Chondrocyte (in vitro differentiated cells): ENCODE measurements at regions not wholly inside any gene's neighbourhood (a gene's known extent, or its start where the extent isn't known, plus 50 kb on each side); places are given as distances from the start of the nearest gene placed in this dataset.

Experiments
- DNase-seq: peaks from one replicate; pipeline ENCODE4 v3.0.0; 2021; ENCODE audit warnings: mixed read lengths, low spot score
- H3K27ac Mint-ChIP-seq: one replicate; pipeline ENCODE4 v1.8.0; 2021; ENCODE audit warnings: mild to moderate bottlenecking, moderate library complexity, mixed read lengths; ENCODE audit not compliant: unreplicated experiment
- H3K27me3 Mint-ChIP-seq: 2 replicates; pipeline ENCODE4 v1.8.0; 2021; ENCODE audit warnings: low read depth, mixed read lengths
- H3K36me3 Mint-ChIP-seq: 2 replicates; pipeline ENCODE4 v1.8.0; 2021; ENCODE audit warnings: low read depth, mixed read lengths
- H3K4me1 Mint-ChIP-seq: 2 replicates; pipeline ENCODE4 v1.8.0; 2021; ENCODE audit warnings: low read depth, mild to moderate bottlenecking, mixed read lengths
- H3K4me3 Mint-ChIP-seq: one replicate; pipeline ENCODE4 v1.8.0; 2021; ENCODE audit warnings: mild to moderate bottlenecking, moderate library complexity, mixed read lengths; ENCODE audit not compliant: unreplicated experiment
- H3K9me3 Mint-ChIP-seq: 2 replicates; pipeline ENCODE4 v1.8.0; 2021; ENCODE audit warnings: low read depth, mixed read lengths
- TF ChIP-seq, protein P1 (sequence below): fragments of 200-600 bp; sonication (generic); IDR thresholded peaks from 2 replicates; pipeline ENCODE4 v1.5.0; 2021; ENCODE audit warnings: antibody characterized with exemption, mild to moderate bottlenecking, moderate library complexity

DNA sequence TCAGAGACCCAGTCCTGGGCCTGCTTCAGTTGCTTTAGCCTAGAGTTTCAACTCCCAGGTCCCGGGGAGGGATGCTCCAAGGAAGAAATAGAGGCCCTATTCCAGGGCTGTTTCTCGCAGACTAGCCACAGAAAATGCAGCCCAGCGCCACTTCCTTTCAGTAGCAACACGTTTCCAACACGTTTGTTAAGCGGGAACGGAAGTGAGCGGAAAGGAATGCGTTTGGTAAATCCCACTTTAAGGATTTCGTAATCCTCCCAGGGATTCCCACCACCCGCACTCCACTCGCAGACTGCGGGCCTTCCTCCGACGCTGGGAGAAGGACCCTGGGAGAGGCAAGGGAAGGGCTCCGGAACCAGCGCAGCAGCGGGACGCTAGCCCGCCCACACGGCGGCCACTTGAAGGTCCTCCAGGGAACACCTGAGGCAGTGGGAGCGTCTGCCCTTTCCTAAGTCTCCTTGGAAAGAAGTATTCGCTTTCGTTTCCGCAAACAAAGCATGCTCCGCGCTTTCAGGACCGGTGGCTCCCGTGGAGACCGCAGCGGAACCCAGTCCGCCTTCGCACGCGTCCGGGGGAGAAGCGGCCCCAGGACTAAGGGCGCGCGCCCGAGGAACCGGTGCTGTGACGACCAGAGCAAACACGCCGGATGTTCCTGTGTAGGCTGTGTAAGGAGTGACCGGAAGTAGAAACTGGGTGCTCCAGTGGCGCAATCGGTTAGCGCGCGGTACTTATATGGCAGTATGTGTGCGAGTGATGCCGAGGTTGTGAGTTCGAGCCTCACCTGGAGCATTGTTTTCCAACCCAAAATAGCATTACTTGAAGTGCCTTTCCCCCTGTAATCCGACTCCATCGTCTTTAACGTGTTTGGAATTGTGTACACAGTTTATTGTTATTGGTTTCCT, 227.6 kb upstream of the PRSS16 start:
- Mint-ChIP-seq H3K4me1 (peaks cover 18% of the 10 kb centered on the region), H3K27me3 (no peaks in the 10 kb centered on the region), H3K36me3 (no peaks in the 10 kb centered on the region), H3K4me3 (peak overlapping the region; percentile 90), H3K9me3 (peaks cover 27% of the 10 kb centered on the region), H3K27ac (peak overlapping the region; percentile 98)
- peak; percentile 91 for DNase-seq
- TF ChIP-seq, protein P1, sequence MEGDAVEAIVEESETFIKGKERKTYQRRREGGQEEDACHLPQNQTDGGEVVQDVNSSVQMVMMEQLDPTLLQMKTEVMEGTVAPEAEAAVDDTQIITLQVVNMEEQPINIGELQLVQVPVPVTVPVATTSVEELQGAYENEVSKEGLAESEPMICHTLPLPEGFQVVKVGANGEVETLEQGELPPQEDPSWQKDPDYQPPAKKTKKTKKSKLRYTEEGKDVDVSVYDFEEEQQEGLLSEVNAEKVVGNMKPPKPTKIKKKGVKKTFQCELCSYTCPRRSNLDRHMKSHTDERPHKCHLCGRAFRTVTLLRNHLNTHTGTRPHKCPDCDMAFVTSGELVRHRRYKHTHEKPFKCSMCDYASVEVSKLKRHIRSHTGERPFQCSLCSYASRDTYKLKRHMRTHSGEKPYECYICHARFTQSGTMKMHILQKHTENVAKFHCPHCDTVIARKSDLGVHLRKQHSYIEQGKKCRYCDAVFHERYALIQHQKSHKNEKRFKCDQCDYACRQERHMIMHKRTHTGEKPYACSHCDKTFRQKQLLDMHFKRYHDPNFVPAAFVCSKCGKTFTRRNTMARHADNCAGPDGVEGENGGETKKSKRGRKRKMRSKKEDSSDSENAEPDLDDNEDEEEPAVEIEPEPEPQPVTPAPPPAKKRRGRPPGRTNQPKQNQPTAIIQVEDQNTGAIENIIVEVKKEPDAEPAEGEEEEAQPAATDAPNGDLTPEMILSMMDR = no peak

DNA sequence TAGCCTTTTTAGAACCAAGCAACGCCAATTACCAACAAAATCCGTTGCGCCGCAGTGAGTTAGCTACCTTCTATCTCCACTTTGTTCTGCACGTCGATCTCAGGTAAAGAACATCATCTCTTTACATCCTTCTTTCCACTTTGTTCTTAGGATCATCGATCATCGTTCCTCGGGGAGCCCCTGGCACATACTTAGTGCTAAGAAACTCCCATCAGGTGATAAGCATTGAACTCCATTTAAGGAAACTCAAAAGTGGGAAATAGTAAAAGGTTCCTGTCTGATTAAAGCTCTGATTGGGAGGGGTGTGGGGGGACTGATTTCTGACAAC, 227.0 kb upstream of the PRSS16 start:
- H3K4me3 Mint-ChIP-seq = peak overlapping the region; percentile 90
- peak overlapping the region; percentile 98 for H3K27ac Mint-ChIP-seq
- no peaks in the 10 kb centered on the region for H3K27me3 Mint-ChIP-seq
- H3K36me3 Mint-ChIP-seq = no peaks in the 10 kb centered on the region
- TF ChIP-seq, protein P1 = no peak
- H3K9me3 Mint-ChIP-seq = peaks cover 23% of the 10 kb centered on the region
- peaks cover 18% of the 10 kb centered on the region for H3K4me1 Mint-ChIP-seq
- DNase-seq = no peak

- H3K4me1 Mint-ChIP-seq = peaks cover 15% of the 10 kb centered on the region
- no peaks in the 10 kb centered on the region for H3K36me3 Mint-ChIP-seq
- H3K4me3 Mint-ChIP-seq = no peak overlapping the region
- TF ChIP-seq, protein P1 = no peak
- no peak overlapping the region for H3K27ac Mint-ChIP-seq
- peaks cover 9% of the 10 kb centered on the region for H3K27me3 Mint-ChIP-seq
- no peak for DNase-seq
- peaks cover 9% of the 10 kb centered on the region for H3K9me3 Mint-ChIP-seq
Measured at GRCh38 chr6:27023664-27024063, 223.8 kb upstream of the PRSS16 start.

- no peak for DNase-seq
- no peak overlapping the region for H3K4me3 Mint-ChIP-seq
- TF ChIP-seq, protein P1 = no peak
- H3K9me3 Mint-ChIP-seq = peaks cover 8% of the 10 kb centered on the region
- peaks cover 9% of the 10 kb centered on the region for H3K27me3 Mint-ChIP-seq
- peaks cover 2% of the 10 kb centered on the region for H3K4me1 Mint-ChIP-seq
- H3K36me3 Mint-ChIP-seq = no peaks in the 10 kb centered on the region
- H3K27ac Mint-ChIP-seq = no peak overlapping the region
Measured at GRCh38 chr6:27025351-27025750, 222.2 kb upstream of the PRSS16 start.

DNA sequence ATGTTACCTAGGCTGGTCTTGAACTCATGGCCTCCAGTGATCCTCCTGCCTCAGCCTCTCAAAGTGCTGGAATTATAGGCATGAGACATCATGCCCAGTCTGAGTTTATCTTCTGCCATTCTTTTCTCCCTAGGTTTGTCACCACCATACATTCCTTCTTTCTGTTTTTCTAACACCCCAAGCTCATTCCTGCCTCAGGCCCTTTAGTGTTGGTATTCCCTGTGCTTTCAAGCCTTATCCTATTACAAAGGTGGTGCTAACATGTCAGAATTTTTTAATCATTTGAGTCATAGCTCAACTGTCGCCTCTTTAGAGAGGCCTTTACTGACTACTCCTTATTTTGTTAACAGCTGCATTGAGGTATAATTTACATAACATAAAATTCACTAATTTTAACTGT, 221.1 kb upstream of the PRSS16 start:
- Mint-ChIP-seq H3K4me1 (no peaks in the 10 kb centered on the region), H3K27me3 (peaks cover 10% of the 10 kb centered on the region), H3K4me3 (no peak overlapping the region), H3K27ac (no peak overlapping the region), H3K36me3 (no peaks in the 10 kb centered on the region), H3K9me3 (peaks cover 7% of the 10 kb centered on the region)
- no peak for DNase-seq
- TF ChIP-seq, protein P1 = no peak
